ENCODE measurements at regions not wholly inside any gene's neighbourhood (a gene's known extent, or its start where the extent isn't known, plus 50 kb on each side); places are given as distances from the start of the nearest gene placed in this dataset.
"Not testable (repeated sequence)": the region's sequence is repeated elsewhere in the genome, so short reads cannot be mapped to it uniquely, and the experiment has no call there.

DNA sequence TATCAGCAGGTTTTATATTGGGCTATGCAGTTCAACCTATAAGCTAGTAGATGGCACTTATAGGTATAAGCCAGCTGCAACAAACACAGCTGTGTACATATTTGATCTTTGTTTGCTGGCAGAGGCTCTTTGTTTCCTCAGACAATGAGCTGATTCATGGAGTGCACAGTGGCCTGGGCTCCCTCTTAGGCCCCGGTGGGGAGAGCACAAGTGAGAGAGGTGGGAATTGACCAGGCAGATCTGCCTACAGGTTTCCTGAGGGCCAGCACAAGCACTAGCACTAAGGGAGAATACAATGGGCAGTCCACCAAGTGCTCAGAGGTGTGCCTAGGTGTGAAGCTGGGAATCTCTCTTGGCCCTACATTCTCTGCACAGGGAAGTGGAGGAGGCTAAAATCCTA, 1390.7 kb downstream of the SLITRK5 start:
- FAIRE-seq (no peak), DNase-seq (ENCODE audit: extremely low spot score, insufficient read length, low read depth) (no peak)

DNA sequence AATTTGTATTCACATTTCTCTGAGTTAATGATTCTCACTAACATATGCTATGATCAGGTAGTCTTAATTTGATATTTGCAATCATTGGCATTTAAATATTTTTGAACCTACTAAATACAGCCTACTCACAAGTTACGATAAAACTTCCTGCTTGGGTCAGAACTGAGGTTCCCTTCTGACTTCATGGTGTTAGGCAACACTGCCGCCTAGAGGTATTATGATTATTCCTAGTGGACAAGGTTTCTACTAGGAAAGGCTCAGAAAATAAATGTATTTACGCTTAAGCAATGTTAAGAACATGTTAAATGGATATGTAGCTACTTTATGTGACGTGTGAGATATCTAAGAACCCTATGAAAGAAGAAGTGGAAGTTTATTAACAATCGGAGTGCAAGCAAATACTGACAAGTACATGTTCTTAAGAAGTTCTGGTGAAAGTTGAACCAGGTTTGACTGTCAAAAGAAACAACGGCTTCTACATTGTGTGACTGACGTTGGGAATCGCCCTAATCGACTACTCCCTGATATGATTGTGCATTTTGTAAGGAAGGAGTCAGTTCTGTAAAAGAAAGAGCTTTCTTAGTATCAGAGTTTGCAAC, 1395.8 kb downstream of the SLITRK5 start:
- DNase-seq (ENCODE audit: extremely low spot score, insufficient read length, low read depth) (no peak), FAIRE-seq (no peak)

DNA sequence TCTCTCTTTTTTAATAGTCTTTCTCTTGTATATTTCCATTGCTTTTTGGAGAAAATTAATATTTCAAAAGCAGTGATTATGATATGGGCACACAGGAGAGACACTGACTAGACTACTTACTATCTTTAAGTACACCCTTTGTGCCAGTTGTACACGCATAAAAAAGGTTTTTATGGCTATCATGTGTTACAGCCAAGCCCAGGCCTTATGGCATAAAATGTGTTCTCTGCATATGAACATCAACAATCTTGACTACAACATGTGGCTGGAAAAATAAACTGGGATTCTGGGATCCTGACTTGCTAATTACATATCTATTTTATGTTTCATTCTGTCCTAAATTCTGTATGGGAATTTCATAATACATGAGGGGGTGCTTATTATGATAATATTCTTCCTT, 1401.8 kb downstream of the SLITRK5 start:
- no peak for FAIRE-seq
- no peak for DNase-seq (ENCODE audit: extremely low spot score, insufficient read length, low read depth)

DNA sequence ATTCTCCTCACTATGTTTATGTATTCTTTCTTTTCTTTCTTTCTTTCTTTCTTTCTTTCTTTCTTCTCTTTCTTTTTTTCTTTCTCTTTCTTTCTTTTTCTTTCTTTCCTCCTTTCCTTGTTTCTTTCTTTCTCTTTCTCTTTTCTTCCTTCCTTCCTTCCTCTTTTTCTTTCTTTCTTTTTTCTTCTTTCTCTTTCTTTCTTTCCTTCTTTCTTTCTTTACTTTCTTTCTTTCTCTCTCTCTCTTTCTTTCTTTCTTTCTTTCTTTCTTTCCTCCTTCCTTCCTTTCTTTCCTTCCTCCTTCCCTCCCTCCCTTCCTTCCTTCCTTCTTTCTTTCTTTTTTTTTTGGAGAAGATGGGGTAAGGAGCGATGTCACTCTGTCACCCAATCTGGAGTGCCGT, 1405.5 kb downstream of the SLITRK5 start:
- DNase-seq (ENCODE audit: extremely low spot score, insufficient read length, low read depth) (no peak), FAIRE-seq (no peak)

DNA sequence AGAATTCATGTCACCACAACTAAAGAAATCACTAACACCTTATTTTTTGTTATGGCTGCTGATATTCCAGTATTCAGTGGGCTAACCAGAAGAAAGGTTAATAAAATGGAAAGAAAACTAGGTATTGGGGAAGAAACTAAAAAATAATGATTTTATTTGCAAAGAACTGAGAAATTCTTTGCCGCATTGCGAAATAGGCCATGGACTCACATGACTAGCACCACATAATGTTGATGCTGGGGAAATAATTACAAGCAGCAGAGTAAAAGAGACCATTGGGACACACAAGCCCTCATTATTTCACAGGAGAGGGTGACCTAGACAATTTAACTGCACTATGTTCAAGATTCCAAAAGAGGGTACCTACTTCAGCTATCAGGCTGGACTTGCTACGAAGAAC, 1411.5 kb downstream of the SLITRK5 start:
- no peak for FAIRE-seq
- no peak for DNase-seq (ENCODE audit: extremely low spot score, insufficient read length, low read depth)

DNA sequence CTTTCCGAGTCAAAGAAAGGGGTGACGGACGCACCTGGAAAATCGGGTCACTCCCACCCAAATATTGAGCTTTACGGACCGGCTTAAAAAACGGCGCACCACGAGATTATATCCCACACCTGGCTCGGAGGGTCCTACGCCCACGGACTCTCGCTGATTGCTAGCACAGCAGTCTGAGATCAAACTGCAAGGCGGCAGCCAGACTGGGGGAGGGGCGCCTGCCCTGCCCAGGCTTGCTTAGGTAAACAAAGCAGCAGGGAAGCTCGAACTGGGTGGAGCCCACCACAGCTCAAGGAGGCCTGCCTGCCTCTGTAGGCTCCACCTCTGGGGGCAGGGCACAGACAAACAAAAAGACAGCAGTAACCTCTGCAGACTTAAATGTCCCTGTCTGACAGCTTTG, 1416.9 kb downstream of the SLITRK5 start:
- DNase-seq (ENCODE audit: extremely low spot score, insufficient read length, low read depth); FAIRE-seq: not testable (repeated sequence)

DNA sequence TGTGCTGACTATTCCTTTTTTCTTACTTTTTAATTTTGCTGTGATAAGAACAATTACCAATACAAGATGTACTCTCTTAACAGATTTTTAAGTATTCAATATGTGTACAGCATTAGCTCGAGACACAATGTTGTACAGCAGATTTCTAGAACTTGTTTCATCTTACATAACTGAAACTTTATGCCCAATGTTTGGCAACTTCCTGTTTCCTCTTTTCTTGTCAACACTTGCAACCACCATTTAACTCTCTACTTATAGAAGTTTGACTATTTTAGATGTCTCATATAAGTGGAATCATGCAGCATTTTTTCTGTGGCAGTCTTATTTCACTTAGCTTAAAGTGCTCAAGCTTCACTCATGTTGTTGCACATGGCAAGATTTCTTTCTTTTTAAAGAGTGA, 1426.8 kb downstream of the SLITRK5 start:
- FAIRE-seq, result no peak
- DNase-seq (ENCODE audit: extremely low spot score, insufficient read length, low read depth), result no peak

DNA sequence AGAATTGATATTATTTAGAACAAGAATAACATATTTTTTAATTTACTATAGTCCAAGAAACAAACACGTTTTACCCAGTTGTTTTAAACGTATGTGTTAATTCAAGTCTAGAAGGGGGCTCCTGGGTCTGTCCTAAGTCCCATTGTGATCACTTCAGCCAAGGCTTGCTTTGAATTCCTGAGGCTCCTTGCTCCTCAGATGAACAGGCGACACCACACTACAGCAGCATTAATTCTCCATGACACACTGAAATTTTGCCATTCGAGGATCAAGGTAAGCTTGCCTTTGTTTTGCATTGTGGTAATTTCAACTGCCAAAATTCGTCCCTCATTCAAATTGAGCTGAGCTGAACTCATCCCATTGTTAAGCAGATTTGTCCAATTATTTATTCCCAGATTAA, 1442.6 kb downstream of the SLITRK5 start:
- DNase-seq (ENCODE audit: extremely low spot score, insufficient read length, low read depth), result no peak
- no peak for FAIRE-seq

DNA sequence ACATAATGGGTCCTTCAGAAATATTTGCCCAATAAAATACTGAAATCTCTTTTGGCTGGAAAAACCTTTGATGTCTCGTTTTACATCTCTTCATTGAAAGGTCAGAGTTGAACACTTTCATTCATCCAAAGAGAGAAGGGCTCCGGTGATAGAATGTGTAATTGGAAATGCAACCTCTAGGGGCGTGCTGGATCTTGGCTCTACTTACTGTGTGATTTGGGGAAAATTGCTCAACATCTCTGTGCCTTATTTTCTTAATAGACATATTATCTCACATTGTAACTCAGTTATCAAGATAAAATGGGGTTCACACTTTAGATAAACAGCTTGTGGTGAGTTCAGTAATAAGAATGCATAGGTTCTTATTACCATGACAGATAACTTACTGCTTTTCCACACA, 1444.1 kb downstream of the SLITRK5 start:
- FAIRE-seq, result no peak
- no peak for DNase-seq (ENCODE audit: extremely low spot score, insufficient read length, low read depth)

DNA sequence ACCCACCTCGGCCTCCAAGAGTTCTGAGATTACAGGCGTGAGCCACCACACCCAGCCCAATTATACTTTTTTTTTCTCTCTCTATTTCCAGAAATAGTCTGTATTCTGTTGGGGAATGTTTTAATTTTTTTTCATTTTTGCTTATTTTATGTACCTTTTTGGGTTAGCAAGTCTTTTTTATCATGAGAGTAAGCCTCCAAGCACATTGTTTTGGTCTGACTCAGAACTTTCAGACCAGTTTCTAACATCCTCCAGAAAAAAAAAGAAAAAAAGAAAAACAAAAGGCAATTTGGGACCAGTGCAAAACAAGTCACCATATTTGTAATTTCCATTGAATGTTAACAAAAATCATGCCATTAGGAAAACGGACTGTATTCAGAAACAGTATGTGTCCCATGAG, 1465.5 kb downstream of the SLITRK5 start:
- FAIRE-seq (no peak), DNase-seq (ENCODE audit: extremely low spot score, insufficient read length, low read depth) (no peak)

DNA sequence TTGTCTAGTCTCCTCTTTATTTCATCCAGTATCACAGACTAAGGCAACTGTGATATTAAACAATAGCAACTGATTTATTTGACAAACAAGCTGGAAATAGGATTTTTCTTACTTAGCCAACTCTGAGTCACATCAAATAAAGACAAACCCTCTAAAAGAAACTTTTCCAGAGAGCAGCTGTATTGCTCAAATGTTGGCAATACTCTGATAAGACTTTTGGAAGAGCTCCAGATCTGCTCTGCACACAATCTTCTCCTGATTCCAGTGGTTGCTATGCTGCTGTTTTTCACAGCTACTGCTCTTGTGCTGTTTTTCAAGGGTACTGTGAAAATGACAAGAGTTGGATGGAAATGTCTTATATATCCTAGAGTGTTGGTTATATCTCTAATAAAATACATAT, 1479.2 kb downstream of the SLITRK5 start:
- FAIRE-seq (no peak), DNase-seq (ENCODE audit: extremely low spot score, insufficient read length, low read depth) (no peak)

DNA sequence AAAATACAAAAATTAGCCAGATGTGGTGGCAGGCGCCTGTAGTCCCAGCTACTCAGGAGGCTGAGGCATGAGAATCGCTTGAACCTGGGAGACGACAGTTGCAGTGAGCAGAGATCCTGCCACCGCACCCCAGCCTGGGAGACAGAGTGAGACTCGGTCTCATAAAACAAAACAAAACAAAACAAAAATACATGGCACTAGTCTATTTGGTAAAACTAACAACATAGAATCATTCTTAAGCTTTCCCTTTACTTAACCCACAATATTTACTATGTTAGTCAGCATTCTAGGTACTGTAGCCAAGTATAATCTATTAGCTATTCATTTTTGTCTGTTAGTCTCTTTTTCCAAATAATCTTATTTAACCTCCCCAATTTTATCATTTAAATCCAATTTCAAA, 1482.8 kb downstream of the SLITRK5 start:
- FAIRE-seq (no peak), DNase-seq (ENCODE audit: extremely low spot score, insufficient read length, low read depth) (no peak)

DNA sequence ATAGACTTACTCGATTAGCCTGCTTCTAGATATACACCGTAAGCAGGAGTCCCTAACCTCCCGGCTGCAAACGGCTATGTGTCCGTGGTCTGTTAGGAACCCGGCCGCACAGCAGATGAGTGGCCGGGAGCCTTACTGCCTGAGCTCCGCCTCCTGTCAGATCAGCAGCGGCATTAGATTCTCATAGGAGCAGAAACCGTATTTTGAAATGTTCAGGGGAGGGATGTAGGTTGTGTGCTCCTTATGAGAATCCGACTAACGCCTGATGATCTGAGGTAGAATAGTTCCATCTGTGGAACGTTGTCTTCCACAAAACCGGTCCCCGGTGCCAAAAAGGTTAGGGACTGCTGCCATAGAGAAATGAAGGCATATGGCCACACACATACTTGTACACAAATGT, 1491.9 kb downstream of the SLITRK5 start:
- DNase-seq (ENCODE audit: extremely low spot score, insufficient read length, low read depth) (no peak), FAIRE-seq (no peak)

DNA sequence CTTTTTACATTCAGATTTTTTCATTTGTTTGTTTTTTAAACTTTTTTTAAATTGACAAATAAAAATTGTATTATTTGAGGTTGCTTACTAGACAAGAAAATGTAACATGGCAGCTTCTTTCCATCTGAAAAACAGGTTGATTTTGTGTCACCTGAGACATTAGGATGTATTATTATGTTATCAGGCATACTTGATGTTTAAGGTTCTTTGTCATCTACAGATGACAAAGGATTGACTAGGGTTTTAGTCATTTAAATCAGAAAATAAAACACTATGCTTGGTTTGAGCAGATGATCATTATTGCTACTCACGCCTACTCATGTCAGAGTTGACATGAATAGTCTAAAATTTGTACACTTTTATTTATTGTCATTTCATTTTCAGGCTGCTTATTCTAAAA, 1494.5 kb downstream of the SLITRK5 start:
- FAIRE-seq, result no peak

DNA sequence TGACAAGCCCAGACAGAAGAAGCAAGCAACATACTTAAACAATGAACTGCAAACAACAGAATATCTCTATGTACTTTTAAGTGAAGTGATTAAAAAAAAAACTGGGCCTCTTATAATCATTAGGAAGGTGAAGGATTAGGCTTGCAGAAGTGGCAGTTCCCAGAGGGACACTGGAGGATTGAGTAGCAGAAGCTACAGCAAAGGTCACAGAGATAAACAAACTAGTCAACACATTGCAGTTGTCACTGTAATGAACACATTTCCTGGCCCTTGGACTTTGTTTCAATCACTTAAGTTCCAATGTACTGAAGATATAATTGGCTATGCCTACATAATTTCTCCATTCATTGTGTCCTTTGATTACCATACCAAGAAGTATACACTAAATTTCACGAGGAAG, 1498.8 kb downstream of the SLITRK5 start:
- FAIRE-seq, result no peak
- DNase-seq (ENCODE audit: extremely low spot score, insufficient read length, low read depth), result no peak

More for the DNA sequence above, 1494.5 kb downstream of the SLITRK5 start:
- DNase-seq (ENCODE audit: extremely low spot score, insufficient read length, low read depth), result no peak

DNA sequence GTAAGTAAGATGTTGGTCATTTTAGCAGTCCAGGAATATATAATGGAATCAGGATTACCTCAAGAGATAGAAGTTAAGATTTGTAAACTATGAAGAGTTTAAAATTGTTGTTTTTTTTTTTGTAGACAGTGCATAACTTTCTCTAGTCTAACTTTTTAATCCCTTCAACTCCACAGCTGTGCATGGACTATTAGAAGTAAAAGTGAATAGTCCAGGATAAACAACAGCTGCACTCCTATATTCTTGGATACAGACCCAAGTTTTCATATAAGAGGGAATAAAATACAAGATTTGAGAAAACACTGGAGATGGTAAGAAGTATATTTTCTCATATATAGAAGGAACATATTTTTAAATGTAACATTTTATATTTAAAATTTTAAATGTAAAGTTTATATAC, 1509.9 kb downstream of the SLITRK5 start:
- no peak for FAIRE-seq

DNA sequence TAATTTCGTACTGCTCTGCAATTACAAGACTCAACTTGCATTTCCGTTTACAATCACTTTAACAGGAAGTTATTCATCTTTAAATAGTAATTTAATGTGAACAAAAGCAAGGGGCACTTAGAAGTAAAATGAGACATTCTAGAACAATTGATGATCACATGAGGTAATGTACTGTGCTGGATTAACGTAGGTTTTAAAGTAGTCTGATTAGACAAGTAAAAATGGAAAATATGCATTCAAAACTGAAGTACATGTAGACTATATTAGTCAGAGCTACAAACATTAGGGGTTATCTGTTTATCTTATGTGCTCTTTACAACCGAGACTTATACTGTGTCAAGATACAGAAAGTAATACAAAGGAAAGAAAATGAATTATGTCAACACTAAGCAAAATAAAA, 1528.0 kb downstream of the SLITRK5 start:
- DNase-seq (ENCODE audit: extremely low spot score, insufficient read length, low read depth), result no peak
- FAIRE-seq, result no peak

More for the DNA sequence above, 1509.9 kb downstream of the SLITRK5 start:
- DNase-seq (ENCODE audit: extremely low spot score, insufficient read length, low read depth), result no peak

DNA sequence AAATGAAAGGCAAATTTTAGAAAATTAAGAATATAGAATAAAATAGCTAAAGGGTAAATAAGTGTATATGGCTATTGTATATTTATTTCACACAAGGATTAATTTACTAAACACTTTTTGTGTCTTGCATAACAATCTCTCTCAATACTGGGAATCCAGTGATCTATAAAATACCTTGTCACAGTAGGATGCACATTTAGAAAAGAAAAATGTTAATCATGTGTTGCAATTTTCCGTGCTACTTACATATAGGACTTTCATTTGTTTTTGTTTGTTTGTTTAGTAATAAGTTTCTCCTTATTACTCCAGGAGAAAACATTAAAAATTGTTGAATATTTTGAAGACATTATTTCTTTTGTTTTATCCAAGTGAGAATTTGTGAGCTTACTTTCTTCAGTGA, 1533.3 kb downstream of the SLITRK5 start:
- FAIRE-seq (no peak), DNase-seq (ENCODE audit: extremely low spot score, insufficient read length, low read depth) (no peak)

DNA sequence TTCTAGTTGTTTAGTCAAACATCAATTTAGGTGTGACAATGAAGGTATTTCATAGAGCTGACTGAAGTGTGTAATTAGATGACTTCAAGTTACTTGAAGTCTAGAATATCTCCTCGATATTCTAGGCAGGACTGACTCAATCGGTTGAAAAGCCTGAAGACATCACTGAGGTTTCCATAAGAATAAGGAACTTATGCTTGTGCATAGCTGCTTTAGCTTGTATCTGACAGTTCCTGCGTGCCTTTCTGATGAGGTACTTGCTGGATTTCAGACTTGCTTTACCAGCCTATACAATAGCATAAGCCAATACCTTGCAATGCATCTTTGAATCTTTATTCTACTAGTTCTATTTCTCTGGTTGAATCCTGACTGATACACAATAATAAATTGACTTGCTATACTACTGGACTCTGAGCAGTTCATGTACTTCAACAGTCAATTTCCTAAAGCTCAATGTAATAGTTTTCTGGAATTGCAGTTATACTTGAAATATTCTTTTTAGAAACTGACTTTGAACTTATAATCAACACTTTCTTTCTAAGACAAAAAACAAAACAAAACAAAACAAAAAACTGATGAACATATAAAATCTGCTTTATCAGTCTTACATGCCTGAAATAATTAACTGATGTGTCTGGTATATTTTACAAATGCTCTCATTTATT, 1534.8 kb downstream of the SLITRK5 start:
- DNase-seq (ENCODE audit: extremely low spot score, insufficient read length, low read depth) (no peak), FAIRE-seq (no peak)

DNA sequence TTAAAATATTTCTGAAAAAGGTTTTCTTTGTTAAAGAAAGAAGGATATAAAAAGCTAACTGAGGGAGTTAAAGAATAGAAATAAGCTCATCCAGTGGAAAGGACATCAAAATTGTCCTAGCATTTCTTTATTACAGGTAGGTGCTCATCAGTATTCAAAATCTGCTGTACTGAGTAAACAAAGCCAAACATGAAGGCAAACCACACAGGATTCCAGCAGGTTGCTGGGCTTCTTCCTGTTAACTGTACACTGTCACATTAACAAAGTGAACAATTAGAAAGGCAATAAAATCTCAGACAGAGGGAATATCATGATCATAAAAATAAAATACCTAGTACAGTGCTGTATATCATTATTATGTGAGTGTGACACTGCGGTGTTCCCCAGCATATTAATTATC, 1541.0 kb downstream of the SLITRK5 start:
- FAIRE-seq, result no peak
- DNase-seq (ENCODE audit: extremely low spot score, insufficient read length, low read depth), result no peak

DNA sequence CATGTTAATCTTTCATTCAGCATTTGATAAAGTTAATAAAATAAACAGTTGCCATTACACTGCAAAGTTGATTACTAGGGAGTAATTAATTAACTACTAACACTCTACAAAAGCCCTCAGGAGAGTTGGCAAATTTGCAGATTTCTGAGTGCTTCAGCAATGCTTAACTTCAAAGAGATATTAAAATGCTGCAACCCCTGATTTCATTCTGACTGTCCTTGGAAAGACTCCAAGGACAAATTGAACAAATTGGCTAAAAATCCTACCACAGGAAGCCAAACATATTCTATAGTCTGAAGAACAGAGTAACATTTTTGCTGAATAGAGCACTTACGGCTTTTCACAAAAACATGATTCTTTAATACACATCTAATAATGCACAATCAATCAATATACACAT, 1543.0 kb downstream of the SLITRK5 start:
- DNase-seq (ENCODE audit: extremely low spot score, insufficient read length, low read depth), result no peak
- no peak for FAIRE-seq

DNA sequence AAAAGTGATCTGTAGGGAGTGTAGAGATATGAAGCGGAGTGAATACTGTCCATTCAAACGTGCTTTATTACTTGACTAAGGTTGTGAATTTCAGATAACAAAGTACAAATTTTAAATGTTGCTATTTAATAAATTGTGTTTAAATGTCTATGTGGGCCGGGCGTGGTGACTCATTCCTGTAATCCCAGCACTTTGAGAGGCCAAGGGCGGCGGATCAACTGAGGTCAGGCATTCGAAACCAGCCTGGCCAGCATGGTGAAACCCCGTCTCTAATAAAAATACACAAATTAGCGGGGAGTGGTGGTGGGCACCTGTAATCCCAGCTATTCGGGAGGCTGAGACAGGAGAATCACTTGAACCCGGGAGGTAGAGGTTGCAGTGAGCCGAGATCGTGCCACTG, 1544.1 kb downstream of the SLITRK5 start:
- DNase-seq (ENCODE audit: extremely low spot score, insufficient read length, low read depth); FAIRE-seq: not testable (repeated sequence)

Data from GM18507 (cell line).